Breast epithelium (tissue), 4 donors: ENCODE measurements at regions not wholly inside any gene's neighbourhood (a gene's known extent, or its start where the extent isn't known, plus 50 kb on each side); places are given as distances from the start of the nearest gene placed in this dataset.

Experiments
- DNase-seq, 2 donors: peaks; one replicate each; pipeline ENCODE4 v3.0.0-alpha.2; 2019; ENCODE audit warnings: low spot score in 2 of 2
- H3K27ac ChIP-seq, 2 donors: fragments of 200-600 bp; sonication (generic) in 1 of 2; one replicate each; pipeline ENCODE4 v1.5.1; 2016 to 2019; ENCODE audit warnings: mild to moderate bottlenecking in 1 of 2
- H3K27me3 ChIP-seq, 2 donors: fragments of 200-600 bp; sonication (generic) in 1 of 2; one replicate each; pipeline versions ENCODE4 v1.5.1 to v1.6.0; 2017 to 2019; ENCODE audit warnings: control low read depth in 1 of 2, mild to moderate bottlenecking in 1 of 2
- H3K36me3 ChIP-seq: fragments of 200-600 bp; one replicate; pipeline ENCODE4 v1.5.1; 2019
- H3K4me1 ChIP-seq, 2 donors: fragments of 200-600 bp; sonication (generic); one replicate each; pipeline ENCODE4 v1.5.1; 2016 to 2019; ENCODE audit warnings: control low read depth in 1 of 2
- H3K4me3 ChIP-seq, 3 donors: fragments of 200-600 bp; sonication (generic); 1 replicate in 2 of 3; 2 replicates in 1 of 3; pipeline ENCODE4 v1.5.1; 2016 to 2019; ENCODE audit warnings: mild to moderate bottlenecking in 3 of 3, moderate library complexity in 2 of 3
- H3K9me3 ChIP-seq, 2 donors: fragments of 200-600 bp; sonication (generic) in 1 of 2; one replicate each; pipeline ENCODE4 v1.5.1; 2016 to 2019; ENCODE audit warnings: control low read depth in 1 of 2
- CTCF ChIP-seq, 3 donors: fragments of 450-650 bp; IDR thresholded peaks; one replicate each; pipeline ENCODE4 v1.5.1; 2016 to 2017; ENCODE audit warnings: antibody characterized with exemption in 3 of 3, mild to moderate bottlenecking in 3 of 3, moderate library complexity in 3 of 3
- POLR2A ChIP-seq: fragments of 450-650 bp; IDR thresholded peaks from one replicate; pipeline ENCODE4 v1.6.1; 2016; ENCODE audit warnings: antibody characterized with exemption, mild to moderate bottlenecking, moderate library complexity
- POLR2AphosphoS5 ChIP-seq, 3 donors: sonication (generic); formaldehyde crosslinking; IDR thresholded peaks; one replicate each; pipeline ENCODE4 v1.6.1; 2017; ENCODE audit warnings: antibody characterized with exemption in 3 of 3
- intact Hi-C: fragments of 100-400 bp; cut with DNase I; formaldehyde crosslinking; loops from one replicate; pipeline ENCODE4 v1.15.1; 2023; ENCODE audit warnings: low total_unique reads

- Histone ChIP-seq H3K27ac (no peak overlapping the region), H3K9me3 (no peaks in the 10 kb centered on the region), H3K4me1 (no peaks in the 10 kb centered on the region), H3K4me3 (no peak overlapping the region), H3K27me3 (no peaks in the 10 kb centered on the region), H3K36me3 (no peaks in the 10 kb centered on the region)
- intact Hi-C loops: no loop called here
- DNase-seq: no peak
- TF ChIP-seq POLR2A (no peak), POLR2AphosphoS5 (IDR thresholded peaks at IDR 0.05) (no peak), CTCF (IDR thresholded peaks at IDR 0.05) (no peak)
Observed at GRCh38 chr4:107380190-107380589, 339.8 kb downstream of the PAPSS1 start.

- Histone ChIP-seq H3K27me3 (no peaks in the 10 kb centered on the region), H3K36me3 (no peaks in the 10 kb centered on the region), H3K9me3 (no peaks in the 10 kb centered on the region), H3K4me3 (no peak overlapping the region), H3K27ac (no peak overlapping the region), H3K4me1 (no peaks in the 10 kb centered on the region)
- TF ChIP-seq POLR2AphosphoS5 (IDR thresholded peaks at IDR 0.05) (no peak), POLR2A (no peak), CTCF (IDR thresholded peaks at IDR 0.05) (no peak)
- no peak for DNase-seq
- intact Hi-C loops: no loop called here
Observed at GRCh38 chr4:107379054-107379869, 340.8 kb downstream of the PAPSS1 start.

GRCh38 chr4:107376293-107376692 is 340.2 kb upstream of the DKK2 start:
- H3K9me3 ChIP-seq: peaks cover 0 to 6% of the 10 kb centered on the region in 2 donors
- H3K4me3 ChIP-seq: no peak overlapping the region
- H3K36me3 ChIP-seq: no peaks in the 10 kb centered on the region
- no peaks in the 10 kb centered on the region for H3K4me1 ChIP-seq
- intact Hi-C loops: no loop called here
- no peak for DNase-seq
- no peak overlapping the region for H3K27ac ChIP-seq
- no peak for TF ChIP-seq POLR2A
- TF ChIP-seq CTCF (IDR thresholded peaks at IDR 0.05): no peak
- TF ChIP-seq POLR2AphosphoS5 (IDR thresholded peaks at IDR 0.05): no peak
- H3K27me3 ChIP-seq: no peaks in the 10 kb centered on the region

- no peaks in the 10 kb centered on the region for H3K27me3 ChIP-seq
- peaks cover 5% of the 10 kb centered on the region for H3K36me3 ChIP-seq
- no peak overlapping the region for H3K4me3 ChIP-seq
- H3K27ac ChIP-seq: no peak overlapping the region
- no peaks in the 10 kb centered on the region for H3K4me1 ChIP-seq
- TF ChIP-seq POLR2A: no peak
- no peaks in the 10 kb centered on the region for H3K9me3 ChIP-seq
- no peak for DNase-seq
- intact Hi-C loops: no loop called here
Observed at GRCh38 chr4:107366900-107367299, 330.8 kb upstream of the DKK2 start.

GRCh38 chr4:107366016-107366735 is 330.1 kb upstream of the DKK2 start:
- no peak for DNase-seq
- H3K27me3 ChIP-seq: no peaks in the 10 kb centered on the region

More at GRCh38 chr4:107366016-107366735, 330.1 kb upstream of the DKK2 start:
- TF ChIP-seq POLR2A (no peak), CTCF (IDR thresholded peaks at IDR 0.05) (no peak), POLR2AphosphoS5 (IDR thresholded peaks at IDR 0.05) (no peak)
- Histone ChIP-seq H3K27ac (no peak overlapping the region), H3K36me3 (peaks cover 5% of the 10 kb centered on the region), H3K4me3 (no peak overlapping the region), H3K4me1 (no peaks in the 10 kb centered on the region), H3K9me3 (no peaks in the 10 kb centered on the region)
- intact Hi-C loops: no loop called here
